ENCODE measurements at regions not wholly inside any gene's neighbourhood (a gene's known extent, or its start where the extent isn't known, plus 50 kb on each side); places are given as distances from the start of the nearest gene placed in this dataset.

- Mint-ChIP-seq H3K4me1 (no peaks in the 10 kb centered on the region), H3K27ac (no peak overlapping the region), H3K9me3 (peaks cover 11 to 12% of the 10 kb centered on the region in 2 donors), H3K4me3 (no peak overlapping the region), H3K36me3 (no peaks in the 10 kb centered on the region), H3K27me3 (ENCODE audit: low read depth in 2 of 2) (no peaks in the 10 kb centered on the region)
- WGBS (ENCODE audit: insufficient coverage): 92% methylated on average over 3 of the region's 3 CpGs
- DNase-seq: no peak
- intact Hi-C loops (cut with micrococcal nuclease): no loop called here
- Histone ChIP-seq H3K27ac (ENCODE audit: low read length) (no peak overlapping the region), H3K36me3 (ENCODE audit: control insufficient read depth, insufficient read depth, low read length) (no peaks in the 10 kb centered on the region), H3K4me3 (ENCODE audit: low read length) (no peak overlapping the region), H3K27me3 (ENCODE audit: control insufficient read depth, insufficient read depth, low read length) (no peaks in the 10 kb centered on the region), H3K4me1 (ENCODE audit: control insufficient read depth, insufficient read depth, low read length) (no peaks in the 10 kb centered on the region), H3K9me3 (ENCODE audit: control insufficient read depth, insufficient read depth, low read length) (no peaks in the 10 kb centered on the region)
- ATAC-seq: no peak
- no peak for TF ChIP-seq CTCF (IDR thresholded peaks at IDR 0.05)
Observed at GRCh38 chr6:98254624-98255023, 579.8 kb upstream of the POU3F2 start.

DNA sequence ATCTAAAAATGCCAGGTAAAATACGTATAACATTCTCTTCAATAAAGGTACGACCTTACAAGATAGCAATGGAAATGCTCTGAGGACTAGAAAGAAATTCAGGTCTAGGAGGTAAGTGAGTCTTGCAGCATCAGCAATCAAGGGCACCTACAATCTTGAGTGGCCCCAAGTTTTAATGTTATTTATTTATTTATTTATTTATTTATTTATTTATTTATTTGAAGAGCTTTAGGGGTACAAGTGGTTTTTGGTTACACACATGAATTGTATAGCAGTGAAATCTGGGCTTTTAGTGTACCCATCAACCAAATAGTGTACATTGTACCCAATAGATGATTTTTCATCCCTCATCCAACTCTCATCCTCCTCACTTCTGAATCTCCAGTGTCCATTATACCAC is 574.0 kb upstream of the POU3F2 start:
- no peak for TF ChIP-seq CTCF (IDR thresholded peaks at IDR 0.05)

GRCh38 chr6:98272060-98272459 is 562.3 kb upstream of the POU3F2 start:
- Mint-ChIP-seq H3K9me3 (peaks cover 9 to 12% of the 10 kb centered on the region in 2 donors), H3K4me3 (no peak overlapping the region), H3K36me3 (no peaks in the 10 kb centered on the region), H3K27me3 (ENCODE audit: low read depth in 2 of 2) (no peaks in the 10 kb centered on the region), H3K27ac (no peak overlapping the region), H3K4me1 (no peaks in the 10 kb centered on the region)
- intact Hi-C loops (cut with micrococcal nuclease): no loop called here
- H3K36me3 ChIP-seq (ENCODE audit: control insufficient read depth, insufficient read depth, low read length): no peaks in the 10 kb centered on the region
- H3K4me3 ChIP-seq (ENCODE audit: low read length): no peak overlapping the region
- H3K27ac ChIP-seq (ENCODE audit: low read length): no peak overlapping the region
- 90% methylated on average over 8 of the region's 8 CpGs for WGBS (ENCODE audit: insufficient coverage)
- DNase-seq (no peak), ATAC-seq (no peak)
- H3K27me3 ChIP-seq (ENCODE audit: control insufficient read depth, insufficient read depth, low read length): no peaks in the 10 kb centered on the region
- no peaks in the 10 kb centered on the region for H3K4me1 ChIP-seq (ENCODE audit: control insufficient read depth, insufficient read depth, low read length)
- H3K9me3 ChIP-seq (ENCODE audit: control insufficient read depth, insufficient read depth, low read length): no peaks in the 10 kb centered on the region
- TF ChIP-seq CTCF (IDR thresholded peaks at IDR 0.05): no peak

More for the DNA sequence above, 574.0 kb upstream of the POU3F2 start:
- DNase-seq (no peak), ATAC-seq (no peak)
- Histone ChIP-seq H3K27ac (ENCODE audit: low read length) (no peak overlapping the region), H3K36me3 (ENCODE audit: control insufficient read depth, insufficient read depth, low read length) (no peaks in the 10 kb centered on the region), H3K4me3 (ENCODE audit: low read length) (no peak overlapping the region), H3K4me1 (ENCODE audit: control insufficient read depth, insufficient read depth, low read length) (no peaks in the 10 kb centered on the region), H3K9me3 (ENCODE audit: control insufficient read depth, insufficient read depth, low read length) (no peaks in the 10 kb centered on the region), H3K27me3 (ENCODE audit: control insufficient read depth, insufficient read depth, low read length) (no peaks in the 10 kb centered on the region)
- WGBS (ENCODE audit: insufficient coverage): 93% methylated on average over 2 of the region's 2 CpGs
- no peaks in the 10 kb centered on the region for H3K4me1 Mint-ChIP-seq
- no peaks in the 10 kb centered on the region for H3K27me3 Mint-ChIP-seq (ENCODE audit: low read depth in 2 of 2)
- intact Hi-C loops (cut with micrococcal nuclease): no loop called here
- peaks cover 10 to 14% of the 10 kb centered on the region in 2 donors for H3K9me3 Mint-ChIP-seq
- H3K4me3 Mint-ChIP-seq: no peak overlapping the region
- no peaks in the 10 kb centered on the region for H3K36me3 Mint-ChIP-seq
- no peak overlapping the region for H3K27ac Mint-ChIP-seq

DNA sequence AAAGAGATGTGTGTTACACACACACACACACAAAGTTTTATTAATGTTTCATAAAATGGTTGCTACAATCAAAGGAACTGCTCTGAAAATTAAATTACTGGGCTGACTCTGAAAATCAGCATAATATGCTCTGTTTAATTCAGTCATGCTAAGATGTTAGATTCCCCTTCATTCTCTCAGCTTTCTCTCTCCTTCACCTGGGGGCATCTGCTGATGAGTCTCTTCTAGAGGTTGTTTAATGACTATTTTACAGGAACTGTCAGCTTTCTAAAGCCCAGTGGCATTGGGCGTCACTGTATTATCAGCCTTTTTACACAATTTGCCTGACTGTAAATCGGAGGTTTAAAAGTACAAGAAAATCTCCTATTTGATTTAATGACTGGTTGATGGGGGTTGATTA is 559.7 kb upstream of the POU3F2 start:
- intact Hi-C loops (cut with micrococcal nuclease): no loop called here
- DNase-seq: no peak
- Mint-ChIP-seq H3K4me1 (no peaks in the 10 kb centered on the region), H3K27ac (no peak overlapping the region), H3K9me3 (peaks cover 4 to 6% of the 10 kb centered on the region in 2 donors), H3K4me3 (no peak overlapping the region), H3K36me3 (no peaks in the 10 kb centered on the region), H3K27me3 (ENCODE audit: low read depth in 2 of 2) (no peaks in the 10 kb centered on the region)
- Histone ChIP-seq H3K4me1 (ENCODE audit: control insufficient read depth, insufficient read depth, low read length) (no peaks in the 10 kb centered on the region), H3K27me3 (ENCODE audit: control insufficient read depth, insufficient read depth, low read length) (no peaks in the 10 kb centered on the region), H3K4me3 (ENCODE audit: low read length) (no peak overlapping the region), H3K9me3 (ENCODE audit: control insufficient read depth, insufficient read depth, low read length) (no peaks in the 10 kb centered on the region), H3K36me3 (ENCODE audit: control insufficient read depth, insufficient read depth, low read length) (no peaks in the 10 kb centered on the region), H3K27ac (ENCODE audit: low read length) (no peak overlapping the region)
- ATAC-seq: no peak
- no peak for TF ChIP-seq CTCF (IDR thresholded peaks at IDR 0.05)
- WGBS (ENCODE audit: insufficient coverage): 78% methylated on average over 2 of the region's 2 CpGs

Measured in natural killer cell (primary cell).